ENCODE measurements at regions not wholly inside any gene's neighbourhood (a gene's known extent, or its start where the extent isn't known, plus 50 kb on each side); places are given as distances from the start of the nearest gene placed in this dataset.
A peak's percentile ranks its signal among the peaks of the same experiment; 100 is the strongest.

DNA sequence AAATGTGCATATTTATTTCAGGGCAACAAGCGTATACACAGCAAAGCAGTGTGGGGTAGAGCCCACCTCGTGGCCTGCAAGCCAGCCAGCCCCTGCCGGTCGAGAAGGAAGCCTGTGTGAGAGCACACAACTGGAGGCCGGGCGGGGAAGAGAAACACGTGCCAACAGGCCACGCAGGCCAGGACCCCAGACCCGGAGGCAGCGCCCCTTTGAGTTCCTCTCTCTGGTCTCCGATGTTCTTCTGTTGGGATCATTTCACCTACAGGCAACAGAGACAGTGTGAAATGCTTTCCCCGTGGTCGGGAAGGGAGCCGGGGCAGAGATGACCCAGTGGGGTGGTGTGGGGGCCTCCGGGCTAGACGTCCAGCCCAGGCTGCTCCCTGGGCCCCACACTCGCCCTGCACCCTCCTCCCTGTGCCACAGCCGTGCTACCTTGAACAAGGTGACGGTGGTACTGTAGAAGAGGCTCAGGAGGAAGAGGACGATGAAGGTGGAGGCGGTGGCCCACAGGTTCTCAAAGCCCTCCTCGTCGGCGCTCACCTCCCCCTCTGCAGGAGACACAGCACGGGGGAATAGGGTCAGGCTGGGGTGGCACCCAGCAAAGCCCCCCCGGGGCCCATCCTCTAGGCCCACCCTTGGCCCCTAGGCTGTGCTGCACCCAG lies 325.5 kb downstream of the TMEM121 start:
- peaks cover 7 to 16% (median 9%) of the 10 kb centered on the region in 4 donors for H3K4me1 Mint-ChIP-seq
- no peaks in the 10 kb centered on the region for H3K27me3 Mint-ChIP-seq
- POLR2A ChIA-PET: no interaction called here
- DNase-seq: peak in 1 of 10 donors; percentile 59
- no peaks in the 10 kb centered on the region for H3K9me3 Mint-ChIP-seq
- H3K36me3 Mint-ChIP-seq: no peaks in the 10 kb centered on the region
- ATAC-seq: no peak
- no peak overlapping the region for H3K4me3 Mint-ChIP-seq
- H3K27ac Mint-ChIP-seq: peak overlapping the region in 1 of 10 donors; percentile 27

GRCh38 chr14:105852378-105853088 lies 326.1 kb downstream of the TMEM121 start:
- POLR2A ChIA-PET: no interaction called here
- Mint-ChIP-seq H3K4me1 (peaks cover 7 to 16% (median 9%) of the 10 kb centered on the region in 4 donors), H3K4me3 (no peak overlapping the region), H3K27ac (no peak overlapping the region), H3K36me3 (no peaks in the 10 kb centered on the region), H3K9me3 (no peaks in the 10 kb centered on the region), H3K27me3 (no peaks in the 10 kb centered on the region)
- DNase-seq: peak in 1 of 10 donors; percentile 57
- no peak for ATAC-seq

DNA sequence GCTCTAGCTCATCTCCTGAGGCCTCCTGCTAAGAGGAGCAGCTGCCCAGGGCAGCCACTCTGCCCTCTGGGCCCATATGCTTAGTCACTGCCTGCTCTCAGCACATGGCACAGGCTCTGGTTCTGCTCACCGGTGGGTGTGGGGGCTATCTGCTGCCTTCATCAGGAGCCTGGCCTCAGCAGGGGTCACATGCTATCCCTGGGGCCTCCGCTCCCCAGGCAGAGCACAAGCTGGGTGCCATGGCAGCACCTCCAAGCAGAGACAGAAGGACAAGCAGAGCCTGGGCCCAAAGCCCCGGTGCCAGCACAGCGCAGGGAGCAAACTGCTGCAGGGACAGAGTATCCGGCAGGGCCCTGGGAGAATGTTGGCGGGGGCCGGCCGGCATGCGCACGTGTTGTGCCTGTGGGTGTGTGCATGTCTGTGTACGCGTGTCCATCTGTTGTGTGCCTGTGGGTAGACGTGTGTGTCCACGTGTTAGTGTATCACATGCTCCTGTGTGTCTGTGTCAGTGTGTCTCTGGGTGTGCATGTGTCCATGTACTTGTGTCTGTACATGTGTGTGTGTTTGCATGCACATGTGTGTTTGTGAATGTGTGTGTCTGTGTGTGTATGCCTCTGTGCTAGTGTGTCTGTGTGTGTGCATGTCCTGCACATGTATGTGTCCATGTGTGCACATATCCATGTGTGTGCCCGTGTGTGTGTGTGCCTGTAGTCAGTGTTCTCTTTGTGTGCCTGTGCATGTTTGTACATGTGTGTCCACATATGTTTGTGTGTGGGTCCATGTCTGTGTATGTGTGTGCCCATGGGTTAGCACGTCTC lies 326.9 kb downstream of the TMEM121 start:
- no peaks in the 10 kb centered on the region for H3K36me3 Mint-ChIP-seq
- DNase-seq (peak in 1 of 10 donors; percentile 59), ATAC-seq (no peak)
- H3K4me1 Mint-ChIP-seq: peaks cover 7 to 16% (median 9%) of the 10 kb centered on the region in 4 donors
- H3K9me3 Mint-ChIP-seq: no peaks in the 10 kb centered on the region
- H3K27me3 Mint-ChIP-seq: no peaks in the 10 kb centered on the region
- no peak overlapping the region for H3K4me3 Mint-ChIP-seq
- POLR2A ChIA-PET: no interaction called here
- H3K27ac Mint-ChIP-seq: peak overlapping the region in 2 of 10 donors; percentile 23 to 42

DNA sequence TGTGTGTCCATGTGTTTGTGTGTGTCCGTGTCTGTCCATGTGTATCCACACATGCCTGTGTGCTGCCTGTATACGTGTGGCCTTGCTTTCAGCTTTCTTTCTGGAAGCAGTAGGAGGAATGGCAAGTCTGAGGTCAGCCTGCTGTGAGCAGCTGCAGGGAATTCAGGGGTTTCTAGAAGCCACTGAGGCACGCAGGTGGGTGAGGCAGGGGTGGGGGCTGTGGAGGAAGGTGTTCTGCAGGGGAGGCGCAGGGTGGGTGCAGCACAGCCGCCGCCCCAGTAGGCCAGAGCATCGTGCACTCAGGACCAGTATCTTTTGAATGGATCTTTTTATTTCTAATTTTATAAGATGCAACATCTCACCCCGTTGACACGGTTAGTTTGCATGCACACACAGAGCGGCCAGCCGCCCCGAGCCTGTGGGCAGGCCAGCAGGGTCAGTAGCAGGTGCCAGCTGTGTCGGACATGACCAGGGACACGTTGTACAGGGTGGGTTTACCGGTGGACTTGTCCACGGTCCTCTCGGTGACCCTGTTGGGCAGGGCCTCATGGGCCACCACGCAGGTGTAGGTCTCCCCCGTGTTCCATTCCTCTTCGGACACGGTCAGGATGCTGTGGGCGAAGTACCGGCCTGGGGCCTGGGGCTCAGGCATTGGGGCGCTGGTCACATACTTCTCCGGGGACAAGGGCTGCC lies 327.7 kb downstream of the TMEM121 start:
- no peaks in the 10 kb centered on the region for H3K9me3 Mint-ChIP-seq
- H3K27me3 Mint-ChIP-seq: no peaks in the 10 kb centered on the region
- H3K4me3 Mint-ChIP-seq: peak overlapping the region in 1 of 10 donors; percentile 14
- H3K36me3 Mint-ChIP-seq: no peaks in the 10 kb centered on the region
- ATAC-seq (no peak), DNase-seq (peak in 1 of 10 donors; percentile 15)
- POLR2A ChIA-PET: no interaction called here
- H3K27ac Mint-ChIP-seq: peak overlapping the region in 2 of 10 donors; percentile 23 to 42
- H3K4me1 Mint-ChIP-seq: peaks cover 7 to 20% (median 13%) of the 10 kb centered on the region in 4 donors

DNA sequence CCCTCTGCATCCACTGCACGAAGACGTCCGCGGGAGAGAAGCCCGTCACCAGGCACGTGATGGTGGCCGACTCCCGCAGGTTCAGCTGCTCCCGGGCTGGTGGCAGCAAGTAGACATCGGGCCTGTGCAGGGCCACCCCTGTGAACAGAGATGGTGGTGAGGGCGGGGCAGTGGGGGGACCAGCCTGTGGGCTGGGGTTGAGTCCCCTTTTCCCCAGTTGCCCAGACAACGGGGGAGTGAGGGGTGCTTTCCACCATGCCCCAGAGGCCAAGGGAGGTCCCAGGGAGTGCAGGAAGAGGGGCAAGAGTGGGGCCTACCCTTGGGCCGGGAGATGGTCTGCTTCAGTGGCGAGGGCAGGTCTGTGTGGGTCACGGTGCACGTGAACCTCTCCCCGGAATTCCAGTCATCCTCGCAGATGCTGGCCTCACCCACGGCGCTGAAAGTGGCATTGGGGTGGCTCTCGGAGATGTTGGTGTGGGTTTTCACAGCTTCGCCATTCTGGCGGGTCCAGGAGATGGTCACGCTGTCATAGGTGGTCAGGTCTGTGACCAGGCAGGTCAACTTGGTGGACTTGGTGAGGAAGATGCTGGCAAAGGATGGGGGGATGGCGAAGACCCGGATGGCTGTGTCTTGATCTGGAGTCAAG lies 328.3 kb downstream of the TMEM121 start:
- Mint-ChIP-seq H3K4me1 (peaks cover 7 to 20% (median 13%) of the 10 kb centered on the region in 4 donors), H3K27me3 (no peaks in the 10 kb centered on the region), H3K4me3 (no peak overlapping the region), H3K36me3 (no peaks in the 10 kb centered on the region), H3K9me3 (no peaks in the 10 kb centered on the region), H3K27ac (peak overlapping the region in 1 of 10 donors; percentile 66)
- DNase-seq: peak in 1 of 10 donors; percentile 55
- POLR2A ChIA-PET: no interaction called here
- ATAC-seq: no peak

DNA sequence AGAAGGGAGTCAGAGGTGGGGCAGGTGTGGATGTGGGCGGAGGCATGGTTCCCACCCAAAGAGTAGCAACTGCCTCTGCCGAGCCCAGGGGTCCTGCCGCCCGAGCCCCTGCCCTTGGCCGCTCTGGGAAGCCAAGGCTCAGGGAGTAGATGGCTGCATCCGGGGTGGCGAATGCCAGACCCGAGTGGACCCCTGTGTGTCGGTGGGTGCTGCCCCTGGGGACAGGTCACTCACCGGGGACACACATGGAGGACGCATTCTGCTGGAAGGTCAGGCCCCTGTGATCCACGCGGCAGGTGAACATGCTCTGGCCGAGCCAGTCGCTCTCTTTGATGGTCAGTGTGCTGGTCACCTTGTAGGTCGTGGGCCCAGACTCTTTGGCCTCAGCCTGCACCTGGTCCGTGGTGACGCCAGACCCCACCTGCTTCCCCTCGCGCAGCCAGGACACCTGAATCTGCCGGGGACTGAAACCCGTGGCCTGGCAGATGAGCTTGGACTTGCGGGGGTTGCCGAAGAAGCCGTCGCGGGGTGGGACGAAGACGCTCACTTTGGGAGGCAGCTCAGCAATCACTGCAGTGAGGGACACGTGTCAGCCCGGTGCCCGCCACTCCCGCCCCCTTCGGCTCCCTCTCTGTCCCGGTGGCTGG lies 329.0 kb downstream of the TMEM121 start:
- Mint-ChIP-seq H3K4me3 (peak overlapping the region in 1 of 10 donors; percentile 65), H3K27me3 (no peaks in the 10 kb centered on the region), H3K36me3 (no peaks in the 10 kb centered on the region), H3K4me1 (peaks cover 10 to 23% (median 14%) of the 10 kb centered on the region in 4 donors), H3K27ac (peak overlapping the region in 2 of 10 donors; percentile 66 to 81), H3K9me3 (no peaks in the 10 kb centered on the region)
- POLR2A ChIA-PET: no interaction called here
- DNase-seq (no peak), ATAC-seq (no peak)

GRCh38 chr14:105855893-105856675 lies 329.7 kb downstream of the TMEM121 start:
- Mint-ChIP-seq H3K27me3 (no peaks in the 10 kb centered on the region), H3K9me3 (no peaks in the 10 kb centered on the region), H3K27ac (peak overlapping the region in 4 of 10 donors; percentile 28 to 81 (median 71)), H3K4me3 (peak overlapping the region in 2 of 10 donors; percentile 45 to 71), H3K4me1 (peaks cover 13 to 30% (median 21%) of the 10 kb centered on the region in 4 donors), H3K36me3 (no peaks in the 10 kb centered on the region)
- POLR2A ChIA-PET: no interaction called here
- ATAC-seq: no peak
- peak in 1 of 10 donors; percentile 58 for DNase-seq

DNA sequence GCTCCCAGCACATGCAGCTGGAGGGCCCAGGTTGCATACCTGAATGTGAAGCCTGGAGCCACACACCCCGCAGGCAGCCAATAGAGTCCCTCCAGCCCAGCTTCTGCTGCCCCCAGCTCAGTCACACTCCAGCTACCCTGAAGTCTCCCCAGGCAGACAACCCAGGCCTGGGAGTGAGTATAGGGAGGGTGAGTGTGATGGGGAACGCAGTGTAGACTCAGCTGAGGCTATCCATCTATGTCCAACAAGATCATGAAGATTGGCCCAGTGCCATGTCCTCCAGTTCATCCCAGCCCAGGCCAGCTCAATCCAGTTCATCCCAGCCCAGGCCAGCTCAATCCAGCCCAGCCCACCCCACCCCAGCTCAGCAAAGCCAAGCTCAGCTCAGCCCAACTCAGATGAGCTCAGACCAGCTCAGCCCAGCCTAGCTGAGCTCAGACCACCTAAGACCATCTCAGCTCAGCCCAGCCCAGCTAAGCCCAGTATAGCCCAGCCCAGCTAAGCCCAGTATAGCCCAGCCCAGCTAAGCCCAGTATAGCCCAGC lies 330.4 kb downstream of the TMEM121 start:
- peaks cover 0 to under 1% (median 0%) of the 10 kb centered on the region in 5 donors for H3K27me3 Mint-ChIP-seq
- H3K36me3 Mint-ChIP-seq: no peaks in the 10 kb centered on the region
- peak overlapping the region in 1 of 10 donors; percentile 71 for H3K4me3 Mint-ChIP-seq
- no peaks in the 10 kb centered on the region for H3K9me3 Mint-ChIP-seq
- H3K4me1 Mint-ChIP-seq: peaks cover 16 to 35% (median 28%) of the 10 kb centered on the region in 4 donors
- ATAC-seq (no peak), DNase-seq (peak in 1 of 10 donors; percentile 49)
- H3K27ac Mint-ChIP-seq: peak overlapping the region in 2 of 10 donors; percentile 28 to 62
- POLR2A ChIA-PET: no interaction called here

DNA sequence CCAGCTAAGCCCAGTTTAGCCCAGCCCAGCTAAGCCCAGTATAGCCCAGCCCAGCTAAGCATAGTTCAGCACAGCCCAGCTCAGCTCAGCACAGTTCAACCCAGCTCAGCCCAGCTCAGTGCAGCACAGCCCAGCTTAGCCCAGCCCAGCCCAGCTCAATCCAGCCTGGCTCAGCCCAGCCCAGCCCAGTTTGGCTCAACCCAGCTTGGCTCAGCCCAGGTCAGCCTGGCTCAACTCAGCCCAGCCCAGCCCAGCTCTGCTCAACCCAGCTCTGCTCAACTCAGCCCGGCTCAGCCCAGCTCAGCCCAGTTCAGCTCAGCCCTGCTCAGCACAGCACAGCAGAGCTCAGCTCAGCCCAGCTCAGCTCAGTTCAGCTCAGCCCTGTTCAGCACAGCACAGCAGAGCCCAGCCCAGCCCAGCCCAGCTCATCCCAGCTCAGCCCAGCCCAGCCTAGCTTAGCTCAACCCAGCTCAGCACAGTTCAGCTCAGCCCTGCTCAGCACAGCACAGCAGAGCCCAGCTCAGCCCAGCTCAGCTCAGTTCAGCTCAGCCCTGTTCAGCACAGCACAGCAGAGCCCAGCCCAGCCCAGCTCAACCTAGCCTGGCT lies 330.9 kb downstream of the TMEM121 start:
- Mint-ChIP-seq H3K27ac (peak overlapping the region in 5 of 10 donors; percentile 6 to 62 (median 25)), H3K36me3 (no peaks in the 10 kb centered on the region), H3K4me3 (peak overlapping the region in 2 of 10 donors; percentile 36 to 40), H3K4me1 (peaks cover 20 to 41% (median 34%) of the 10 kb centered on the region in 4 donors), H3K27me3 (peaks cover 0 to 2% (median 0%) of the 10 kb centered on the region in 5 donors), H3K9me3 (no peaks in the 10 kb centered on the region)
- peak; percentile 3 to 32 for ATAC-seq
- DNase-seq: peak in 1 of 10 donors; percentile 3
- POLR2A ChIA-PET: no interaction called here

- Mint-ChIP-seq H3K36me3 (no peaks in the 10 kb centered on the region), H3K27me3 (peaks cover 0 to 2% (median 0%) of the 10 kb centered on the region in 5 donors), H3K4me1 (peaks cover 24 to 48% (median 41%) of the 10 kb centered on the region in 4 donors), H3K4me3 (peak overlapping the region in 3 of 10 donors; percentile 7 to 70 (median 58)), H3K9me3 (no peaks in the 10 kb centered on the region), H3K27ac (peak overlapping the region in 7 of 10 donors; percentile 6 to 72 (median 28))
- DNase-seq (peak in 3 of 10 donors; percentile 5 to 56 (median 15)), ATAC-seq (peak in 1 of 2 donors; percentile 36)
- POLR2A ChIA-PET: no interaction called here
These were observed 331.7 kb downstream of the TMEM121 start for GRCh38 chr14:105857826-105858675.
